ENCODE measurements at regions not wholly inside any gene's neighbourhood (a gene's known extent, or its start where the extent isn't known, plus 50 kb on each side); places are given as distances from the start of the nearest gene placed in this dataset.

DNA sequence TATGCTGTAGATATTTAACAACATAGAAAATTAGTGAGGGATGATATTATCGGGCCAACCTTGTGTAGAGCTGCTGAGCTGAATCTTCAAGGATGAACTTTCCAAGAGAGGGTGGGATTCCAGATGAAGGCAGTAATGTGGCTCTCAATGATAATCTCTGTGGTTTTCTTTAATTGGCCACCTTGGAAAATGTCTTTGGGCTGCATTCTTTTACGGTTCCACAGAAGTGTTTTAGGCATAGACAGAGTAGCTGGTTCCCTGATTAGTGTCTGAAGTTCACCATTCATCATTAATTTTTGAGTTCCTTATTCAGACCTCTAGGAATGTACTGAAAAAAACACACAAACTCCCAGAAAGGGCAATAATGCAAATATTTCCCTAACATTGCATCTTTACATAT is 1566.9 kb upstream of the PIK3C3 start:
- no peak for DNase-seq

GRCh38 chr18:40387130-40387787 is 1567.8 kb upstream of the PIK3C3 start:
- no peak for DNase-seq

DNA sequence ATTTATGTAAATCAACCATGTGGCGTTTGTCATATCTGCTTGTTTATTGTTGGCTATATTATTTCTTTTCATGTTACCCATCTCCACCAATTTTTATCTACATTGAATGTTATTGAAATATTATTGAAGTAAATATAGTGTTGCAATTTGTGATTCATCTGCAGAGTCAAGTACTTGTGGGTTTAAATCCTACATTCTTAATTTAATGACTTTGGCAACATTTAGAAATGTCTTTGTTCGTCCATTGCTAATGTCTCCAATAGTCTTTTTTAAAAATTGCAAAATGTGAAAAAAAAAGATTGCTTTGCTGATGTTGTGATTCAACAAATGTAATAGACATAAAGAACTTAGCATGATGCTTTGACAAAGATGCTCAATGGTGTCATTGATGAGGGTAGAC is 1572.8 kb upstream of the PIK3C3 start:
- no peak for DNase-seq

- no peak for DNase-seq
Observed at GRCh38 chr18:40380686-40381439, 1574.2 kb upstream of the PIK3C3 start.

- no peak for DNase-seq
Observed at GRCh38 chr18:40375837-40376236, 1579.2 kb upstream of the PIK3C3 start.

DNA sequence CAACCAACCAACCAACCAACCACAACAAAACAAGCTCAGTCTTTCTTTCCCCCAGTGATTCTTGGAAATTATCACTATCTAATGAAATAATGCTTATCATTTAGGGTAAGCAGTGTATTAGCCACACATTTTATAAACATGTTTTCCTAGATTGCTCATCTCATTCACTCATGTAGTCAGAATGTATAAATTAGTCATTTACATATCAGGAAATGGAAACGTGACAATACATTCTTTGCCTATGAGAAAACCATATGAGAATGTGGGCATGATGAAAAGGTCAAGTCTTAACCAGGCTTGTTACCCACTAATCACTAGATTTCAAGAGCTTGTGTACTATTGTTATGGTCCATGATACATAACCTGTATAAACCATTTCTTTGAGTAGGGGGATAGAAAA is 1583.4 kb upstream of the PIK3C3 start:
- DNase-seq: no peak

- no peak for DNase-seq
Observed at GRCh38 chr18:40367576-40367975, 1587.5 kb upstream of the PIK3C3 start.

- DNase-seq: no peak
Observed at GRCh38 chr18:40366521-40366920, 1588.5 kb upstream of the PIK3C3 start.

- DNase-seq: no peak
Observed at GRCh38 chr18:40365526-40365925, 1589.5 kb upstream of the PIK3C3 start.

DNA sequence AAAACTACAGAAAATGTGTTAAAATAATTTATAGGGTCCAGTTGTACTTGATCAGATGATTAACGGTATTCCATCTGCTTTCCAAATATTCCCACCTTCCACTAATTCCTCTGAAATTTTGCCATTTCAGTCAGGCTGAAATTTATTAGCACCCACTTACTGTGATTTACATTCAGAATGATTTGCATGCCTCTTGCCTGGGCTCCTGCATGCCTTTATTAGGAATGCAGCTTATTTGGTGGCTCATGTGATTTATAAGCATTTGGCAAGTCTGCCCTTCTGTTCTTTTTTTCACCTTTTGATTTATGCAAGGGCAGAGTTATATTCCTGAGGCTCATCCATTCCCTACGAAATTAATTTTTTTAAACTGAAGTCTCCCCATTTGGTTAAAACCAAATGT is 1594.5 kb upstream of the PIK3C3 start:
- DNase-seq: no peak

DNA sequence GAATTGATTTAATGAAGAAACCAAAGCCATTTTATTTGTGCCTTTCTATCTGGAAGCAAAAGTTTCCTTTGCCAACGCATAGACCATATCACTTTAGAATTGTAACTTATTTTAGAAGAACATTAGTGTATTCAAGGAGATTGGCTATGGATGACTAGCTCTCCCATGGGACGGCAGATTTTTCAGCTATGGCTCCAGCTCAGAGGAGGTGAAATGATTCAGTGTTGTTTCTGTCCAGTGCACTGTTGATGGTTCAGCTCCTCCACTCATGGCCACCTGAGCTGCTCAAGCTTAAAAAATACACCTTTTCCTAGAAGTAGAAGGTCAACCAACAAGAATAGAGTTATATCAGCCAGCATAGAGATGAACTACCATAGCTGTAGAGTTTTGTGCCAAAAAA is 1597.5 kb upstream of the PIK3C3 start:
- no peak for DNase-seq

DNA sequence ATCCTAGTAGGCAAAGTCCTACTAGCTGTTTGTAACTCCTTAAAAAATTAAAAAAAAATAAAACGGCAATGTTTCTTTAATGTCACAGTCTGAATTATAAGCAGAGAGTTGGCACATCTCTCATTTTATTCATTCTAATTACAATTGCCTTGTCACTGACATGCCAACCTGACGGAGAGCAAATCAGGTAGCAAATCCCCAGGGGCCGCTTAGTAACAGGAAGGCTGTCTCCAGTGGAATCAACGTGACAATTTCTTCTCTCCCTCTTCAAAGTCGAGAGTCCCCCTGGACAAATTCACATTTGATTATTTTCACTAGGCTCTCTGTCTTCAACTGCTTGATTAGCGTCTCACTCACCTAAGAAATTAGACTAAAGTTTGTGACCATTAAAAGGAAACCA is 1598.9 kb upstream of the PIK3C3 start:
- no peak for DNase-seq

DNA sequence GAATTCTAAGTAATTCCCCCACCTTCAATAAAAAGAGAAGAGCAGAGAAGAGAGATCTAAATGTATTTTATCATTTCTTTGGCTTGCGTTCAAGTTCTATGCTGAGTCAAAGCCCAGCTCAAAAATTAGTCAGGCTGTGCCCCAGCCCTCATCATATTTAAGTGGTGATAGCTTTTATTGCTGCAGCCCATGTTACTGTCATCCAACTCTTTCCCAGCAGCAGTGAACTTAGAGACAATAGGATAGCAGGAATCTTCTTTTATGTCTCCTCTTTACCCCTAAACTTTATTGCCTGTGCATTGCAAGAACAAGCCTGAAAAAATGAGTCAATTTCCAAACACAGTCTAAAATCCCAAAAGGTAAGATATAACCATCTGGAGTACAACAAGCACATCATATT is 1599.3 kb upstream of the PIK3C3 start:
- DNase-seq: no peak

GRCh38 chr18:40348196-40348595 is 1606.8 kb upstream of the PIK3C3 start:
- DNase-seq: no peak

DNA sequence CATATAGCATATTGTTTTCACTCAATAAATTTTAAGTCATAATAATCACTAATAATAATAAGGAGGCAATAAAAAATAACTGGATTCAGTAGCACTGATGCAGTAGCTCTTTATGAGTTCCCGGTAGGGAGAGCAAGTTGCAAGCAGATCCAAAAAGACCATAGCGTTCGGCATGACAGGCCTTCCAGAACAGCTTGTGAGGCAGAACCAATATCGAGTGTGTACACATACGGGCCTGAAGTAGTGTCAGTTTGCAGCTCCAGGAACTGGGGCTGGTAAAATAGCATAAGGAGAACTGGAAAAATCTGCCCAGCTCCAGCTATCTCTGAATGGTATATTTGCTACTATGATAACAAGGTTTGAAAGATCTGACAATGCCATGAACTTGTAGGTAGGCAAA is 1607.8 kb upstream of the PIK3C3 start:
- DNase-seq: no peak

DNA sequence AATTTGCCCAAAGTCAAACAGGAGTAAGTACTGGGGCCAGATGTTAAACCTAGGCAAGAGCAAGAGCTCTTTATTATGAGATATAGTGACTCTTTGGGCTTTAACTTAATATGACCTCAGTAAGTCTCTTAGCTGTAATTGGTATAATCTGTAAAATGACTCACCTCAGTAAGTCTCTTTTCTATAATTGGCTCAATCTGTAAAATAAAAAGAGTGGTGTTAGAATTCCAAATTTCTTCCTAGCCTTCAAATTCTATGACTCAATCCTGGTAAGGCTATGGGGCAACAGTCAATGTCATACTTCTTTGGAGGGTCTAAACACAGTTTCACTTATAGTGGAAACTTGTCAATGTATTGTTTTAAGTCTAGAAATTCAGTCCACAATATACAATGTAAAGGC is 1608.9 kb upstream of the PIK3C3 start:
- no peak for DNase-seq

DNA sequence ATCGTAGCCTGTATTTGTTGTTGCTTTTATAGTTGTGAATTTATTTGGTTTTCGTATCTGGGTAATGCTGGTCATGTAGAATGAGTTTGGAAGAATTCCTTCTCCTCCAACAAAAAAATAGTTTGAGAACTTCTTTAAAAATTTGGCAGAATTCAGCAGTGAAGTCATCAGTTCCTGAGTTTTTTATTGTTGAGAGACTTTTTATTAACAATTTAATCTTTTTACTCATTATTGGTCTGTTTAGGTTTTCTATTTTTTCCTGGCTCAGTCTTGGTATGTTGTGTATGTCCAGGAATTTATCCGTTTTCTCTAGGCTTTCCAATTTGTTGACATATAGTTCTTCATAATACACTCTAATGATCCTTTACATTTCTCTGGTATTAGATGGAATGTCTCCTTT is 1613.3 kb upstream of the PIK3C3 start:
- DNase-seq: no peak

DNA sequence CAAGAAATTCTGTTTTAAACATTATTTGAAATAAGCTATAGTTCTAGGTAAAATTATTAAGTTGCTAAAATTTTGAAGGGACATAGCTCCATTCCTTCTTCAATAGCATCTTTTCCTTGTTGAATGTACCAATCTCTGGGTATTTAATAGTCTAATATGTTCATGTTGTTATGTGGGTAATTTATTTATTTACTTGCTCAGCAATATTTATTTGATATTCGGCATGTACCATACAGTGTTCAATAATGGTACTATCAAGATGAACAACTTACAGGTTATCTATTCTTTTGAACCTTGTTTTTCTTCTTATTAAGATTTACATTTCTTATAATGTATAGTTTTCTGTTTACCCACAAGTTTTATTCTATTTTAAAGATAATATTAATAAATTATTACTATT is 1616.8 kb upstream of the PIK3C3 start:
- no peak for DNase-seq

- DNase-seq: no peak
Observed at GRCh38 chr18:40326985-40327384, 1628.0 kb upstream of the PIK3C3 start.

DNA sequence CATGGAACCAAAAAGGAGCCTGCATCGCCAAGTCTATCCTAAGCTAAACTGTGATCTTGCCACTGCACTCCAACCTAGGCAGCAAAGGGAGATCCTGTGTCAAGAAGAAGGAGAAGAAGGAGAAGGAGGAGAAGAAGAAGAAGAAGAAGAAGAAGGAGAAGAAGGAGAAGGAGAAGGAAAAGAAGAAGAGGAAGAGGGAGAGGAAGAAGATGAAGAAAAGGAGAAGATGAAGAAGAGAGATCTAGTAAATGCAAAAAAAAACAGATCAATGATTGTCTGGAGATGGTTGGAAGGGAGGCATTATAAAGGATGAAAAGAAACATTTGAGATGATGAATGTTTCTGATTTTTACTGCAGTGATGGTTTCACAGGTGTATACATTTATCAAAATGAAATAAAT is 1629.0 kb upstream of the PIK3C3 start:
- DNase-seq: no peak

DNA sequence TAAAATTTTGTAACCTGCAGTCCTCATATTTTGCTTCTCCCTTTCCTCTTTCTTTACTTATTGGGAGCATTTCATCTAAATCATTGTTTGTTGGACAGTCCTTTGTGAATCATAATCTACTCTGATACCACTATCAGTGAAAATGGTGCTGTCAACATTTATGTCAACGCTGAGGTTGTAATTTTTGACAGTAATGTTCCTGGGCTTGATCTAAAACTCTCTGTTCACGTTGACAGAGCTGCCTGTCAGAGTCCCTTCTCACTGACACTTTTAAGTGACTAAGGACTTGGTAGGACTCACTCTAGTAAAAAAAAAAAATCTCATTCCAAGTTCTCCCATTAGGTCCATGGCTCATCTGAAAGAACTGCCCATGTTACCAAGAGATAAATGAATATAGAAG is 1640.8 kb upstream of the PIK3C3 start:
- DNase-seq: no peak

- no peak for DNase-seq
Observed at GRCh38 chr18:40313030-40313642, 1641.9 kb upstream of the PIK3C3 start.

- DNase-seq: no peak
Observed at GRCh38 chr18:40307627-40308026, 1647.4 kb upstream of the PIK3C3 start.

- no peak for DNase-seq
Observed at GRCh38 chr18:40296717-40297413, 1658.2 kb upstream of the PIK3C3 start.

Data from CD4-positive, alpha-beta T cell treated with Interleukin-17A for 4 hours (primary cell).